Astrocyte of the spinal cord (primary cell): ENCODE measurements at regions not wholly inside any gene's neighbourhood (a gene's known extent, or its start where the extent isn't known, plus 50 kb on each side); places are given as distances from the start of the nearest gene placed in this dataset.
"Not testable (repeated sequence)": the region's sequence is repeated elsewhere in the genome, so short reads cannot be mapped to it uniquely, and the experiment has no call there.

Source experiments
- DNase-seq: peaks from one replicate; pipeline ENCODE4 v3.0.0; 2011; ENCODE audit warnings: low read depth, low spot score
- H3K4me3 ChIP-seq: 2 replicates; pipeline ENCODE4 v1.5.1; 2011; ENCODE audit warnings: low read depth, mild to moderate bottlenecking, low read length, moderate library complexity
- CTCF ChIP-seq: IDR thresholded peaks from 2 replicates; pipeline ENCODE4 v1.5.1; 2012; ENCODE audit warnings: low read depth, mild to moderate bottlenecking, low read length, inconsistent platforms
- in situ Hi-C: cut with HindIII; loops from 2 replicates; pipeline ENCODE4 v1.10.0; 2017; ENCODE audit warnings: low sequenced_read_pairs

DNA sequence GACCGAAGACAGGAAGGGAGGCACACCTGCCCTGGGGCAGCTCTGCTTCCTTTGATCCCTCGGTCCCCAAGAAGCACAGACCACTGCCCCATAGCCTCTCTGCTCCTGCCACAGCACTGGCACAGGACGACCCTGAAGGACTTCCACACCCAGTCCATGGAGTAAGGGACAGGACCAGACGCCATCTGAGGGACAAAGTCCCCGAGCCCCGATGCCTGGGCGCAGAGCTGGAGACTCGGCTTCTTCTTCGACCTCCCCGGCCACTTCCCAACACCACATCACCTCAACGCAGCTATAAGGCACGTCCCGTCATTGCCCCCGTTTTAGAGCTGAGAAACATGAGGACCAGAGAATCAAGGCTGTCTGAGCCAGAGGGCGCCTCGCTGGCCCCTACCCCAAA lies 310.5 kb downstream of the BRD1 start:
- in situ Hi-C loops: no loop called here
- TF ChIP-seq CTCF: no peak
- no peak overlapping the region for H3K4me3 ChIP-seq
- no peak for DNase-seq

DNA sequence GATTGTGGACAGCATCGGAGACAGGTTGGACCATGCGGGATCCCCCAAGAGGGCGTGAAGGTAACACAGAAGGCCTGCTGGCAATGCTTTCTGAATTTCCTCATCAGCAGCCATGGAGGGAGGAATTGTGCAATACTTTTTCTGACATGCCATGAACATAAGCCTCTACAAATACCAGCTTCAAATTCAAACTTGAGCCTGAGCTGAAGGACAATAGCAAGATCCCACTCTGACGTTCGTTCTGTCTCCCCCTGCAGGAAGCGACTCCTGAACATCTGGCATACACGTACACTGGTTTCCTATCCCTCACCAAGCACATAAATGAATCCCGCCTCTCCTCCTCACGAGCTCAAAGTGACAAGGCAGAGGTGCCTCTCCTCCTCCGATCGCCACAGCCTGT lies 312.2 kb downstream of the BRD1 start:
- TF ChIP-seq CTCF: no peak
- no peak for DNase-seq
- in situ Hi-C loops: no loop called here
- no peak overlapping the region for H3K4me3 ChIP-seq

- no peak for DNase-seq
- in situ Hi-C loops: no loop called here
- no peak for TF ChIP-seq CTCF
- H3K4me3 ChIP-seq: no peak overlapping the region
Measured at GRCh38 chr22:49514641-49515040, 313.0 kb downstream of the BRD1 start.

DNA sequence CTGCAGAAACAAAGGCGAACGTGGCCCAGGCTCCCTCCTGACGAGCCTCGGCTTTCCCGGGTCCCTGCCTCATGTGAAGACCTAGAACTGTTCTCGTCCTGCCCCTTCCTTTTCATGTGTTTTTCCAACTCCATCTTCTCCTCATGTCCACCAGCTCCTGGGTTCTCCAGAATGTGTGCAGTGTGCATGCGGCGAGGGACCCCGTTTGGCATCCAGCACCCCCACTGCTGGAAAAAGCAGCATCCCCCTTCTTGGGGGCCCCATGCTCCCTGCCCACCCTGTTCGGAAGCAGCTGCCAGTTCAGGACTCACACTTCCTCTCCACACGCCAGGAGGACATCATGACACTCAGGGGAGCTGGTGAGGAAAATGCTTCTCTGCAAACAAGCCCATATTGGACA lies 313.5 kb downstream of the BRD1 start:
- no peak for DNase-seq
- no peak overlapping the region for H3K4me3 ChIP-seq
- in situ Hi-C loops: no loop called here
- TF ChIP-seq CTCF: no peak

GRCh38 chr22:49513358-49513851 lies 314.3 kb downstream of the BRD1 start:
- no peak overlapping the region for H3K4me3 ChIP-seq
- DNase-seq: no peak
- in situ Hi-C loops: no loop called here
- no peak for TF ChIP-seq CTCF

GRCh38 chr22:49512487-49513165 lies 315.0 kb downstream of the BRD1 start:
- in situ Hi-C loops: no loop called here
- no peak for TF ChIP-seq CTCF
- DNase-seq: no peak
- no peak overlapping the region for H3K4me3 ChIP-seq

GRCh38 chr22:49511393-49512189 lies 316.1 kb downstream of the BRD1 start:
- in situ Hi-C loops, DNase-seq, H3K4me3 ChIP-seq: not testable (repeated sequence)
